IPS-18a (cell line): ENCODE measurements at regions not wholly inside any gene's neighbourhood (a gene's known extent, or its start where the extent isn't known, plus 50 kb on each side); places are given as distances from the start of the nearest gene placed in this dataset.

Experiments used
- H3K27ac ChIP-seq: one replicate; pipeline ENCODE4 v1.5.1; 2013; ENCODE audit warnings: low read length
- H3K27me3 ChIP-seq: one replicate; pipeline ENCODE4 v1.6.1; 2013; ENCODE audit warnings: mild to moderate bottlenecking, low read length; ENCODE audit not compliant: control insufficient read depth, insufficient read depth
- H3K36me3 ChIP-seq: one replicate; pipeline ENCODE4 v1.6.1; 2013; ENCODE audit warnings: low read depth, low read length; ENCODE audit not compliant: control insufficient read depth
- H3K4me1 ChIP-seq: one replicate; pipeline ENCODE4 v1.6.1; 2013; ENCODE audit warnings: low read depth, low read length; ENCODE audit not compliant: control insufficient read depth
- H3K4me3 ChIP-seq: one replicate; pipeline ENCODE4 v1.5.1; 2013; ENCODE audit warnings: low read length
- H3K9ac ChIP-seq: one replicate; pipeline ENCODE4 v1.6.1; 2013; ENCODE audit warnings: mild to moderate bottlenecking, low read length, moderate library complexity
- H3K9me3 ChIP-seq: one replicate; pipeline ENCODE4 v1.6.1; 2013; ENCODE audit warnings: low read depth, low read length; ENCODE audit not compliant: control insufficient read depth

DNA sequence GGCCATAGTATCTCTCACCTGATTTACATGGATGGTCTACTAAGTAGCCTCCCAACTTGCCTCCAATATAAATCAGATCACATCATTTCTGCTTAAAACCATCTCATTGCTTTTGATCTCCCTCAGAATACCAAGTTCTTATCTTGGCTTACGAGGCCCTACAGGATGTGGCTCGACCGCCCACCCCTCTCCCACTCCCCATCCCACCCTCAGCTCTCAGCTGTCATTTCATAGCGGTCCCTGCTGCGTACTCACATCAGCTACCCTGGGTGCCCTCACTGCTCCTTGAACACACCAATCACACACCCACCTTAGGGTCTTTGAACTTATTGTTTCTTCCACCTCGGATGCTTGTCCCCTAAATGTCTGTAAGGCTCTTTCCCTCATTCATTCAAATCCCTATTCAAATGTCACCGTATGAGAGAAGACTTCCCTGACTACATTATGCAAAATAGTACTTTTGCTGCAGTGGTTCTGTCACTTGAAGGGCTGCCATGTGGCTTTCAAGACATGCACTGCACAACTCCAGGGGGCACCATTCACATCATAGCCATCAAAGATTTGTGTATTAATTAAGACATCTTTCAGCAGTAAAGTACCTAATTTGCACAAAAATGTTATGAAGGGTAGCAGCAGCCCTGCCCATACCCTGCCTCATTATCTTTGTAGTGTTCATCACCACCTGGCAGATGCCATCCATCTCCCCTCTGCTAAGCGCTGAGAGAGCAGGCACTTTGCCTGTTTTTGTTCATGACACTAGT, 171.1 kb downstream of the ENC1 start:
- Histone ChIP-seq H3K9ac (no peak overlapping the region), H3K4me3 (no peak overlapping the region), H3K27me3 (no peaks in the 10 kb centered on the region), H3K9me3 (no peaks in the 10 kb centered on the region), H3K27ac (no peak overlapping the region), H3K36me3 (no peaks in the 10 kb centered on the region), H3K4me1 (no peaks in the 10 kb centered on the region)

DNA sequence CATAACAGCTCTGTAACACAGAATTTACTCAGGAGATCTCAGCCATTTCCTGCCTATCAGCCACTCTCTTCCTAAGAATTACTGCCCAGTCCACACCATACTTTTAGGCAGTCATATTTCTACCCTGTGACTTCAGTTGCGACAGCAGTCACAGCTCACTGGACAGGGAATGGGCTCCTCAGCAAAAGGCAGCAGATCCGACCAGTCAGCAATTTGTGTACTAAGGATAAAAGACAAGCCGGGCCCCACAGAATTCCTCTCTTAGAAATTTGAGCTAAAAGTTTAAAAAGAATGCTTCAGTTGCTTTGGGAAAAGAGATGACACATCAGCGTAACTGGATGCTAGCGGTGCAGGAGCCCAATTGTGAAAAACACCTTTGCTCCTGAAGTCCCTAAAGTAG, 172.1 kb downstream of the ENC1 start:
- no peaks in the 10 kb centered on the region for H3K36me3 ChIP-seq
- H3K4me1 ChIP-seq, result no peaks in the 10 kb centered on the region
- H3K9ac ChIP-seq, result no peak overlapping the region
- H3K9me3 ChIP-seq, result no peaks in the 10 kb centered on the region
- H3K4me3 ChIP-seq, result no peak overlapping the region
- H3K27ac ChIP-seq, result no peak overlapping the region
- H3K27me3 ChIP-seq, result no peaks in the 10 kb centered on the region

DNA sequence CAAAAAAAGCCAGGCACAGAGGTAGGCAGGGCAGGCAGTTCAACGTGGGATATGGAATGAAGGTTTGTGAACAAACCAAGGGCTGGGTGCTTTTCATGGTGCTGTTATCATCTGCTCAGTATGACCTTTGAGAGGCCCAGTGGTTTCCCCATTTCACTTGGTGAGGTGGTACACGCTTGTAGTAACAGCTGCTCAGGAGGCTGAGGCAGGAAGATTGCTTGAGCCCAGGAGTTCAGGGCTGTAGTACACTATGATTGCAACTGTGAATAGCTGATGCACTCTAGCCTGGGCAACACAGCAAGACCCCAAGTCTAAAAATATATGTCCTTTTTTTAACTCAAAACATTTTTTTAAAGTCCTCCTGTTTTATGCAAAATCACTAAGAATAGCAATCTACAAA, 174.8 kb downstream of the ENC1 start:
- no peaks in the 10 kb centered on the region for H3K4me1 ChIP-seq
- no peak overlapping the region for H3K9ac ChIP-seq
- no peaks in the 10 kb centered on the region for H3K9me3 ChIP-seq
- no peak overlapping the region for H3K4me3 ChIP-seq
- H3K27me3 ChIP-seq, result no peaks in the 10 kb centered on the region
- H3K27ac ChIP-seq, result no peak overlapping the region
- H3K36me3 ChIP-seq, result no peaks in the 10 kb centered on the region

DNA sequence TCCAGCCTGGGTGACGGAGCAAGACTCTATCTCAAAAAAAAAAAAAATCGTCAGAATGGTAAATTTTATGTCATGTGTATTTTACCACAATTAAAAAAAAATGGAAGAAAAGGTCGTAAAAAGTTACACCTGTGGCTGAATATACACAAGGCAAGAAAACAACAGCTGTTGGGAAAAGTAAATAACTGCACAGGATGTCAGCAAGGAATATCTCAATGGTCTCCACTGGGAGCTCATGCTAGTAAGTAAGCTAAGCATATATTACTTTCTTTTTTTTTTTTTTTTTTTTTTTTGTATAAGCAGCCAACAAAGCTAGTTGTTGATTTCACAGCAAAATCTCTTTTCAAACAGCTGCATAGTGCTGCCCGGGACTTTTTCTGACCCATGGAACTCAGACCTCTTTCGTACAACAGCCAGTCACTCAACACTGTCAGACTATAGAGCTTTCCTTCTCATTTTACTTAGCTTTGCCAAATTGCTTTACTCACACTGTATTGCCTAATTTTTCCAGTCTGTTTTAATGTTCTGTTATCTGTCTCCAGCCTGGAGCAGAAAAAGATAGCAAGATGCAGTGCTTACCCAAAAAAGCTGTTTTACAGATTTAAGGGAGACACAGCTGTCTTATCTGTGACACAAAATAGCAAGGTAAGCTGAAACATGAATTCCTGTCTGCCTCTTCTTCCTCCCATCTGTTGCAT, 175.9 kb downstream of the ENC1 start:
- Histone ChIP-seq H3K4me3 (no peak overlapping the region), H3K4me1 (no peaks in the 10 kb centered on the region), H3K27ac (no peak overlapping the region), H3K27me3 (no peaks in the 10 kb centered on the region), H3K9me3 (no peaks in the 10 kb centered on the region), H3K36me3 (no peaks in the 10 kb centered on the region), H3K9ac (no peak overlapping the region)

DNA sequence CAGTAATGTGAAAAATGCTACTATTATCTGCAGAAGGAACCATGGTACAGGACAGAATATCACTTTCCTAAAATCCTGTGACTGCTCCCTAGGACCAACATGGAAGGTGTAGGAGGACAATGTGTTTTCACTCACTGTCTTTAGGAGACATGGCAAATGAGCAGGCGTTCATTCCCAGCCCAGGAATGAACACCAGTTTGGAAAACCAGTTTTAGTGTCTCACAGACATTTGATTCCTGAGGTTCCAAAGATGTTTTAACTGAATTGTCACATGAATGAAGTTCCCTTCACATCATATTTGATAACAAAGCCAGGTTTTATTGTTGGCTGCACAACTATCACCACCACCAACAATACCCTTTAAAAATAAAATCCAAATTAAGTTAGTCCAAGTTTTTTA, 178.2 kb downstream of the ENC1 start:
- no peak overlapping the region for H3K9ac ChIP-seq
- no peaks in the 10 kb centered on the region for H3K27me3 ChIP-seq
- no peaks in the 10 kb centered on the region for H3K36me3 ChIP-seq
- no peak overlapping the region for H3K27ac ChIP-seq
- no peaks in the 10 kb centered on the region for H3K4me1 ChIP-seq
- no peaks in the 10 kb centered on the region for H3K9me3 ChIP-seq
- no peak overlapping the region for H3K4me3 ChIP-seq

DNA sequence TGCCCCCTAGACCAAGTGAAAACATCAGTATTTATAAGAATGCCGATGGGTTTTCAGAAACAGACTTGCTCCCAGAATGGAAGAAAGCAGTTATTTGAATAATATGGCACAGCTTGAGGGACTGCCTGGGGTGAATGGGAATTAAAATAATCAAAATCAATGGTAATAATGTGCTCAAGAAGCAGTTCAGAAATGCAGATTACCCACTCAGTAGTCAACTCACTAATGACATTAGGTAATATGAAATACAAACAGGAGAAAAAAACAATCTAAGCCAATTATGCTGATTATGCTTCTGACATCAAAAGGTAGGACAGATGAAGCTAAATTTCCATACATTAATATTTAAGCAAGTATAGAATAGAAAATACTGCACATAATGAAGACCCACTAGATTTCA, 179.3 kb downstream of the ENC1 start:
- H3K36me3 ChIP-seq, result no peaks in the 10 kb centered on the region
- H3K9me3 ChIP-seq, result no peaks in the 10 kb centered on the region
- H3K27me3 ChIP-seq, result no peaks in the 10 kb centered on the region
- H3K9ac ChIP-seq, result no peak overlapping the region
- no peak overlapping the region for H3K4me3 ChIP-seq
- no peaks in the 10 kb centered on the region for H3K4me1 ChIP-seq
- no peak overlapping the region for H3K27ac ChIP-seq

DNA sequence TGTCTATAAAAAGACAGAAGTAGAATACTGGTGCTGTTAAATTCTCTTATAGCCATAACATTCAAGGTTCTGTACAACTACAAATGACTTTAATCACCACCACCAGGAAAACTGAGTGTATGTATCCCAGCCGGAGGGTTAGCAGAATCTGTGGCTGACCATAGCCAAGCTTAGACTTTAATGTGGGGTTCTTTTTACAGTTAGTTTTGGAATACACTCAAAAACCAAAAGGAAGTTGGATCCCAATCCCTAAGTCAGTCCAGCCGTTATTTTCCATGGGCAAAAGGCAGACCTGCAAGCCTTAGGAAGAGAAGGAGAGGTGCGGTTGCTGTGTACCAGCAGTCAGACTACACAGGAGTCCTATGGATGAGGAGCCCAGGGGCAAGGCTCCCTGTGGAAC, 179.8 kb downstream of the ENC1 start:
- Histone ChIP-seq H3K4me1 (no peaks in the 10 kb centered on the region), H3K36me3 (no peaks in the 10 kb centered on the region), H3K9ac (no peak overlapping the region), H3K9me3 (no peaks in the 10 kb centered on the region), H3K4me3 (no peak overlapping the region), H3K27ac (no peak overlapping the region), H3K27me3 (no peaks in the 10 kb centered on the region)

DNA sequence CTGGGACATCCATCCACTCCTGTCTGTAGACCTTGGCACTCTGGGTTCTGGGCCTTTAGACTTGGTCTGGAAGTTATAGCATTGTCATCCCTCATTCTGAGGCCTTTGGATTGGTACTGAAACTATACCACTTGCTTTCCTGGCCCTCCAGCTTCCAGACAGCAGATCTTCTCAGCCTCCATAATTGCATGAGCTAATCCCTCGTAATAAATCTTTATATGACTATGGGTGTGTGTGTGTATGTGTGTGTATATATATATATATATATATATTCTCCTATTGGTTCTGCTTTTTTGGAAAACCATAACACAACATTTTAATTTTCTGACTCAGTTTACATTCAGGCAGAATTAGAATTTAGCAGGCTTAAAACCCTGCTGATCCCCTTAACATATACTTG, 180.5 kb downstream of the ENC1 start:
- Histone ChIP-seq H3K9ac (no peak overlapping the region), H3K36me3 (no peaks in the 10 kb centered on the region), H3K4me1 (no peaks in the 10 kb centered on the region), H3K27me3 (no peaks in the 10 kb centered on the region), H3K27ac (no peak overlapping the region), H3K4me3 (no peak overlapping the region), H3K9me3 (no peaks in the 10 kb centered on the region)

DNA sequence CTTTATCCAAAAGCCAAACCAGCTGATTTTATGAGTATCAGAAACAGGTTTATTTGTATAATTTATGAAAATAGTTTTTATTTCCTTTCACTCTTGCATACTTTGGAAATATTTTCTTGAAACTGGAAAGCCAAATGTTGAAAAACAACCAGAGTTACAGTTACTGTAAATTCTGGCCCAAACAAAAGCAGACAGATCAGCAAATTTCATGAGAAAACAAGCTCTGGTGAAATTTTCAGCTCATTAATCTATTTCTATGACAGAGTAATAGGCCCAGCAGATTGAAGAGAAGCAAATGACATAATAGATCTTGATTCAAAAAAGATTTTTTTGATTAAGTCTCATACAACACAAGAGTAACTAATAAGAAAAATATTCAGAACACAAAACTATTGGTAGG, 182.7 kb downstream of the ENC1 start:
- H3K9ac ChIP-seq, result no peak overlapping the region
- no peaks in the 10 kb centered on the region for H3K9me3 ChIP-seq
- no peaks in the 10 kb centered on the region for H3K27me3 ChIP-seq
- H3K27ac ChIP-seq, result no peak overlapping the region
- no peaks in the 10 kb centered on the region for H3K36me3 ChIP-seq
- H3K4me1 ChIP-seq, result no peaks in the 10 kb centered on the region
- H3K4me3 ChIP-seq, result no peak overlapping the region

DNA sequence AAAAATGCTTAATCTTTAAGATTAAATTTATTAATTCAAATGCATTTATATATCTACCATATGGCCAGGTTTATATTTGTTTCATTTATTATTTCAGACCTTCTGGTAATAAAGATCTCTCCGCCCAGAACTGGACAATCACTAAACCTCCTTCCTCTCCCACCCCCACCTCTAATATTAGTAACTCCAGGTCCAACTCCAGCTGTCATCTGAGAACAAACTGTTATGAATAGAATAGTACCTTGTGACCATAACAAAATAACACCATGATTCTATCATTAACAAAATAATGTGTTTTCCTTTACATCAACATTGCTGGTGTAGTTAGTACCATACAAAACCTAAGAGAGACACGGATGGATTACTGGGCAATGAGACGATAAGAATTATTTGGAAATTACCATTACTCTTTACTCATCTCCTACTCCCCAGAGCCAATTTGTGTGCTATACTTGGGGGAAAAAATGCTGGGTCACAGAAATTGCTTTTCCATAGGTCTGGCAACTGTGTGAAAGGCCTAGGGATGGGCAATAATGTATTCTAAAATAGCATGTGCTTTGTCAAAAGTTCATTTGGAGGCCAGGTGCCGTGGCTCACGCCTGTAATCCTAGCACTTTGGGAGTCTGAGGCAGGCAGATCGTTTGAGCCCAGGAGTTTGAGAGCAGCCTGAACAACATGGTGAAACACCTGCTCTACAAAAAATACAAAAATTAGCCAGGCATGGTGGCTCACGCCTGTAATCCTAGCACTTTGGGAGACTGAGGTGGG, 186.1 kb downstream of the ENC1 start:
- Histone ChIP-seq H3K9me3 (no peaks in the 10 kb centered on the region), H3K4me3 (no peak overlapping the region), H3K36me3 (no peaks in the 10 kb centered on the region), H3K9ac (no peak overlapping the region), H3K4me1 (peaks cover 3% of the 10 kb centered on the region), H3K27me3 (no peaks in the 10 kb centered on the region), H3K27ac (no peak overlapping the region)

DNA sequence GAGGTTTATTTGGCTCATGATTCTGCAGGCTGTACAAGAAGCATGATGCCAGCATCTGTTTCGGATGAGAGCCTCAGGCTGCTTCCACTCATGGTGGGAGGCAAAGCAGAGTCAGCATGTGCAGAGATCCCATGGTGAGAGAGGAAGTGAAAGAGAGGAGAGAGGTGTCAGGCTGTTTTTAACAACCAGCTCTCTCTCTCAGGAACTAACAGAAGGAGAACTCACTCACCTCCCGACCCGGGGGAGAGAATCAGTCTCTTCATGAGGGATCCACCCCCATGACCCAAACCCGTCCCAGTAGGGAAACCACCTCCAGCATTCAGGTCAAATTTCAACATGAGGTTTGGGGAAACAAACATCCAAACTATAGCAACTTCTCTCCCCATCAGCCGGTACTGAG, 187.7 kb downstream of the ENC1 start:
- Histone ChIP-seq H3K27ac (no peak overlapping the region), H3K36me3 (no peaks in the 10 kb centered on the region)

More for the DNA sequence above, 187.7 kb downstream of the ENC1 start:
- Histone ChIP-seq H3K27me3 (no peaks in the 10 kb centered on the region), H3K4me3 (no peak overlapping the region), H3K9ac (no peak overlapping the region), H3K4me1 (peaks cover 3% of the 10 kb centered on the region), H3K9me3 (no peaks in the 10 kb centered on the region)
